Vagina (tissue), 2 donors: ENCODE measurements at regions not wholly inside any gene's neighbourhood (a gene's known extent, or its start where the extent isn't known, plus 50 kb on each side); places are given as distances from the start of the nearest gene placed in this dataset.

ENCODE experiments used
- CTCF ChIP-seq, 3 experiments: fragments of 450-650 bp in 2 of 3; fragments of 200-600 bp in 1 of 3; sonication (generic) in 1 of 3; IDR thresholded peaks; one replicate each; pipeline ENCODE4 v1.5.1; 2017 to 2019; ENCODE audit warnings: antibody characterized with exemption in 3 of 3, mild to moderate bottlenecking in 2 of 3, moderate library complexity in 2 of 3
- POLR2AphosphoS5 ChIP-seq, 2 donors: sonication (generic); formaldehyde crosslinking; IDR thresholded peaks; one replicate each; pipeline ENCODE4 v1.9.0; 2017; ENCODE audit warnings: antibody characterized with exemption in 2 of 2, mild to moderate bottlenecking in 2 of 2, low read depth in 1 of 2; ENCODE audit not compliant: insufficient read depth in 1 of 2

DNA sequence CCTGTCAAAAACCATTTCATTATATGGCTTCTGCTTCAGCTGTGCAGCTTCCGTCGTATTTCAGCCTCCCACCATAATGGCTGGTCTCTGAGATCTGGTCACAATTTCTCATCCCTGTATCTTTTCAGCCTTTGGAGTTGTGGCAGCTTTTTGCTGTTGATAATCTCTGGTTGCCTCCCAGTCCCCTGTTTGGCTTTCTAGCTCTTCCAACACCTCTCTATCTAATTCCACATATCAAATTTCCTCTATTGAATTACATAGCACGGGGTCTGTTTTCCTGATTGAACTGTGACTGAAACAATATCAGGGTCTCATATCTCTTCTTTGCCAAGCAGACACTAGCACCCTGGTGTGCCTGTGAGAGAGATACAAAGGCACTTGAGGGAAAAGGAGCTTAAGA, 222.1 kb upstream of the OBI1 start:
- no peak for TF ChIP-seq CTCF (IDR thresholded peaks at IDR 0.05)
- no peak for TF ChIP-seq POLR2AphosphoS5 (IDR thresholded peaks at IDR 0.05; ENCODE audit: insufficient read depth in 1 of 2, low read depth in 1 of 2)
